H1 (cell line): ENCODE measurements at regions not wholly inside any gene's neighbourhood (a gene's known extent, or its start where the extent isn't known, plus 50 kb on each side); places are given as distances from the start of the nearest gene placed in this dataset.
"Not testable (repeated sequence)": the region's sequence is repeated elsewhere in the genome, so short reads cannot be mapped to it uniquely, and the experiment has no call there.

Source experiments
- CTCF ChIA-PET: fragments of 300-600 bp; sonication (Branson Sonifier 250); formaldehyde crosslinking; loops from one replicate; lab custom pipeline; 2021; ENCODE audit not compliant: partially characterized antibody; lab: Charles Lee
- POLR2A ChIA-PET: fragments of 300-600 bp; sonication (Branson Sonifier 250); formaldehyde crosslinking; loops from one replicate; lab custom pipeline; 2021; ENCODE audit warnings: inconsistent platforms; ENCODE audit not compliant: partially characterized antibody; lab: Charles Lee
- DNase-seq, 2 experiments: peaks; one replicate each; pipeline versions ENCODE4 v3.0.0 to v3.0.0-alpha.2; 2010 to 2022; ENCODE audit warnings: low spot score in 2 of 2, low read depth in 1 of 2, mixed read lengths in 1 of 2
- FAIRE-seq: peaks from 2 replicates; lab custom pipeline; 2011; peaks lifted over from hg19 to GRCh38; lab: Jason Lieb, UNC
- H2AFZ ChIP-seq: 2 replicates; pipeline ENCODE4 v1.8.1; 2012; ENCODE audit warnings: low read length, inconsistent platforms
- H2AK5ac ChIP-seq: 2 replicates; pipeline ENCODE4 v1.6.1; 2013; ENCODE audit warnings: low read depth, low read length
- H2BK120ac ChIP-seq: replicated peaks from 2 replicates; pipeline ENCODE3; 2013; ENCODE audit warnings: low read depth, low read length, inconsistent platforms
- H2BK12ac ChIP-seq: 2 replicates; pipeline ENCODE4 v1.6.1; 2013; ENCODE audit warnings: low read depth, low read length
- H2BK15ac ChIP-seq: 2 replicates; pipeline ENCODE4 v1.6.1; 2013; ENCODE audit warnings: low read length
- H2BK20ac ChIP-seq: 2 replicates; pipeline ENCODE4 v1.6.1; 2013; ENCODE audit warnings: low read length
- H2BK5ac ChIP-seq: 2 replicates; pipeline ENCODE4 v1.6.1; 2013; ENCODE audit warnings: low read depth, low read length
- H3K14ac ChIP-seq: 2 replicates; pipeline ENCODE4 v1.6.1; 2013; ENCODE audit warnings: inconsistent platforms; ENCODE audit not compliant: insufficient read length
- H3K18ac ChIP-seq: 2 replicates; pipeline ENCODE4 v1.6.1; 2013; ENCODE audit warnings: low read length; ENCODE audit errors: extremely low read depth
- H3K23ac ChIP-seq: 2 replicates; pipeline ENCODE4 v1.6.1; 2013; ENCODE audit warnings: inconsistent platforms; ENCODE audit not compliant: insufficient read length
- H3K23me2 ChIP-seq: 2 replicates; pipeline ENCODE4 v1.6.1; 2013; ENCODE audit warnings: low read depth, low read length
- H3K27ac ChIP-seq: 2 replicates; pipeline ENCODE4 v1.6.1; 2011; ENCODE audit warnings: low read depth, low read length, inconsistent platforms
- H3K27me3 ChIP-seq, 4 experiments: replicated peaks in 1 of 4; 1 replicate in 1 of 4; 2 replicates in 3 of 4; pipeline versions ENCODE4 v1.6.1 to v1.8.1; 2011 to 2013; ENCODE audit warnings: low read length in 3 of 4, mild to moderate bottlenecking in 3 of 4, inconsistent platforms in 2 of 4, mixed read lengths in 2 of 4, moderate library complexity in 1 of 4; ENCODE audit not compliant: control insufficient read depth in 3 of 4, insufficient read depth in 3 of 4; ENCODE audit errors: extremely low read depth in 1 of 4
- H3K36me3 ChIP-seq, 4 experiments: 2 replicates each; pipeline versions ENCODE4 v1.6.1 to v1.8.1; 2011 to 2013; ENCODE audit warnings: mild to moderate bottlenecking in 4 of 4, low read length in 3 of 4, moderate library complexity in 2 of 4, control low read depth in 1 of 4, inconsistent platforms in 1 of 4; ENCODE audit not compliant: insufficient read depth in 4 of 4, control insufficient read depth in 2 of 4
- H3K4ac ChIP-seq: replicated peaks from 2 replicates; pipeline ENCODE3; 2013; ENCODE audit warnings: low read length, low read depth, mixed read lengths, inconsistent platforms; ENCODE audit not compliant: insufficient read length
- H3K4me1 ChIP-seq, 4 experiments: replicated peaks in 1 of 4; 1 replicate in 1 of 4; 2 replicates in 3 of 4; pipeline versions ENCODE4 v1.6.1 to v1.8.1; 2011 to 2013; ENCODE audit warnings: low read length in 3 of 4, inconsistent platforms in 2 of 4, mixed read lengths in 1 of 4; ENCODE audit not compliant: insufficient read depth in 4 of 4, control insufficient read depth in 3 of 4
- H3K4me2 ChIP-seq, 2 experiments: 2 replicates each; pipeline versions ENCODE4 v1.6.1 to v1.8.1; 2011 to 2013; ENCODE audit warnings: low read depth in 2 of 2, low read length in 2 of 2, control low read depth in 1 of 2, inconsistent platforms in 1 of 2, mild to moderate bottlenecking in 1 of 2; ENCODE audit not compliant: insufficient read depth in 1 of 2
- H3K4me3 ChIP-seq, 4 experiments: fragments of 200-600, 300-600 bp in 1 of 4; sonication (generic), shearing (Covaris generic), sonication (Bioruptor Twin) in 1 of 4; 2 replicates each; pipeline versions ENCODE4 v1.5.1 to v1.8.1; 2011 to 2016; ENCODE audit warnings: low read length in 4 of 4, low read depth in 3 of 4, control low read depth in 2 of 4, inconsistent platforms in 2 of 4, mild to moderate bottlenecking in 2 of 4, mixed read lengths in 1 of 4, moderate library complexity in 1 of 4; ENCODE audit not compliant: insufficient read depth in 2 of 4; ENCODE audit errors: extremely low read depth in 1 of 4
- H3K56ac ChIP-seq: replicated peaks from 2 replicates; pipeline ENCODE3; 2013; ENCODE audit warnings: low read depth, mild to moderate bottlenecking, mixed read lengths, low read length, inconsistent platforms; ENCODE audit not compliant: insufficient read length
- H3K79me1 ChIP-seq: 2 replicates; pipeline ENCODE4 v1.6.1; 2013; ENCODE audit warnings: low read depth, low read length, control low read depth
- H3K79me2 ChIP-seq, 2 experiments: 2 replicates each; pipeline versions ENCODE4 v1.6.1 to v1.8.1; 2012 to 2013; ENCODE audit warnings: low read length in 2 of 2, mild to moderate bottlenecking in 2 of 2, inconsistent platforms in 1 of 2; ENCODE audit not compliant: insufficient read depth in 2 of 2, control insufficient read depth in 1 of 2
- H3K9ac ChIP-seq, 4 experiments: replicated peaks in 1 of 4; 1 replicate in 1 of 4; 2 replicates in 3 of 4; pipeline versions ENCODE4 v1.6.1 to v1.8.1; 2011 to 2013; ENCODE audit warnings: low read depth in 3 of 4, low read length in 3 of 4, control low read depth in 2 of 4, mild to moderate bottlenecking in 2 of 4, moderate library complexity in 2 of 4, inconsistent platforms in 1 of 4; ENCODE audit errors: extremely low read depth in 1 of 4
- H3K9me3 ChIP-seq, 2 experiments: 2 replicates each; pipeline versions ENCODE4 v1.6.1 to v1.8.1; 2012 to 2013; ENCODE audit warnings: mild to moderate bottlenecking in 2 of 2, moderate library complexity in 2 of 2, control low read depth in 1 of 2, inconsistent platforms in 1 of 2, low read depth in 1 of 2, low read length in 1 of 2, mixed read lengths in 1 of 2; ENCODE audit not compliant: insufficient read depth in 2 of 2
- H4K20me1 ChIP-seq, 2 experiments: replicated peaks in 1 of 2; 2 replicates each; pipeline versions ENCODE3 to v1.8.1; 2011 to 2013; ENCODE audit warnings: inconsistent platforms in 2 of 2, low read length in 2 of 2, mild to moderate bottlenecking in 1 of 2; ENCODE audit not compliant: insufficient read depth in 2 of 2, control insufficient read depth in 1 of 2
- H4K5ac ChIP-seq: 2 replicates; pipeline ENCODE4 v1.6.1; 2013; ENCODE audit warnings: low read length, low read depth, mixed read lengths, inconsistent platforms; ENCODE audit not compliant: insufficient read length
- H4K8ac ChIP-seq: 2 replicates; pipeline ENCODE4 v1.8.0; 2013; ENCODE audit warnings: mild to moderate bottlenecking, moderate library complexity, low read length, inconsistent platforms; ENCODE audit not compliant: insufficient read depth; ENCODE audit errors: extremely low read depth
- H4K91ac ChIP-seq: replicated peaks from 2 replicates; pipeline ENCODE3; 2013; ENCODE audit warnings: low read length, mixed read lengths, inconsistent platforms; ENCODE audit not compliant: insufficient read length
- WGBS, 2 experiments: shearing (Covaris generic) in 1 of 2; methylation state at CpG; one replicate each; pipeline versions ENCODE4 v1.1.6 to v1.1.7; 2013 to 2015; ENCODE audit warnings: low lambda C conversion rate in 2 of 2, mixed read lengths in 2 of 2, inconsistent platforms in 1 of 2, low coverage in 1 of 2, missing lambda C conversion rate in 1 of 2; ENCODE audit not compliant: insufficient replicate concordance in 2 of 2, insufficient coverage in 1 of 2, insufficient read length in 1 of 2; ENCODE audit errors: extremely low coverage in 1 of 2, missing lambda C conversion rate in 1 of 2; 5-methylcytosine and 5-hydroxymethylcytosine counted together

- not testable (repeated sequence) for DNase-seq
Observed at GRCh38 chr1:199626228-199626627, 401.3 kb upstream of the NR5A2 start.

More at GRCh38 chr1:199626228-199626627, 401.3 kb upstream of the NR5A2 start:
- H3K4me3 ChIP-seq, H2AK5ac ChIP-seq, H2BK15ac ChIP-seq, H2BK20ac ChIP-seq, H3K27ac ChIP-seq, H3K9ac ChIP-seq, H2BK120ac ChIP-seq, H3K9me3 ChIP-seq, H3K18ac ChIP-seq, H3K4me1 ChIP-seq, H3K79me2 ChIP-seq, CTCF ChIA-PET, H3K23ac ChIP-seq, H3K14ac ChIP-seq, H3K79me1 ChIP-seq, H2AFZ ChIP-seq, H3K23me2 ChIP-seq, FAIRE-seq, H3K4ac ChIP-seq, H4K5ac ChIP-seq, H3K56ac ChIP-seq, H2BK5ac ChIP-seq, H4K91ac ChIP-seq, H2BK12ac ChIP-seq, H4K8ac ChIP-seq, H3K27me3 ChIP-seq, H4K20me1 ChIP-seq, H3K4me2 ChIP-seq, H3K36me3 ChIP-seq, POLR2A ChIA-PET: not testable (repeated sequence)
- 92% methylated on average over 3 of the region's 3 CpGs; no CpG with 5 or more reads in 1 of the 2 experiments for WGBS, 2 experiments
